ENCODE measurements at regions not wholly inside any gene's neighbourhood (a gene's known extent, or its start where the extent isn't known, plus 50 kb on each side); places are given as distances from the start of the nearest gene placed in this dataset.

GRCh38 chr6:29884261-29884660 lies 56.6 kb downstream of the HLA-G start:
- DNase-seq: no peak

GRCh38 chr6:29886701-29887100 lies 55.6 kb upstream of the HLA-A start:
- no peak for DNase-seq

GRCh38 chr6:29887330-29887818 lies 55.0 kb upstream of the HLA-A start:
- DNase-seq: peak; percentile 12

GRCh38 chr6:29887819-29888776 lies 54.2 kb upstream of the HLA-A start:
- peak; percentile 76 for DNase-seq

All from activated CD4-positive, alpha-beta T cell treated with anti-CD3 and anti-CD28 coated beads for 1 hour (primary cell).